Bronchial epithelial cell (primary cell): ENCODE measurements at regions not wholly inside any gene's neighbourhood (a gene's known extent, or its start where the extent isn't known, plus 50 kb on each side); places are given as distances from the start of the nearest gene placed in this dataset.

Experiments
- DNase-seq: peaks from one replicate; pipeline ENCODE4 v3.0.0-alpha.2; 2010; ENCODE audit warnings: low read depth
- FAIRE-seq: peaks from 2 replicates; lab custom pipeline; 2011; peaks lifted over from hg19 to GRCh38; lab: Jason Lieb, UNC
- H3K27me3 ChIP-seq: 2 replicates; pipeline ENCODE4 v1.5.1; 2011; ENCODE audit warnings: low read length; ENCODE audit not compliant: control insufficient read depth, insufficient read depth
- H3K36me3 ChIP-seq: 2 replicates; pipeline ENCODE4 v1.5.1; 2011; ENCODE audit warnings: low read length; ENCODE audit not compliant: control insufficient read depth, insufficient read depth
- H3K4me3 ChIP-seq: 2 replicates; pipeline ENCODE4 v1.5.1; 2011; ENCODE audit warnings: mild to moderate bottlenecking, low read depth, low read length, control low read depth
- TF ChIP-seq, protein P1 (sequence below): IDR thresholded peaks from 2 replicates; pipeline ENCODE4 v1.5.1; 2011; ENCODE audit warnings: mild to moderate bottlenecking, moderate library complexity, low read length, control low read depth, inconsistent platforms; ENCODE audit not compliant: insufficient read depth, severe bottlenecking

DNA sequence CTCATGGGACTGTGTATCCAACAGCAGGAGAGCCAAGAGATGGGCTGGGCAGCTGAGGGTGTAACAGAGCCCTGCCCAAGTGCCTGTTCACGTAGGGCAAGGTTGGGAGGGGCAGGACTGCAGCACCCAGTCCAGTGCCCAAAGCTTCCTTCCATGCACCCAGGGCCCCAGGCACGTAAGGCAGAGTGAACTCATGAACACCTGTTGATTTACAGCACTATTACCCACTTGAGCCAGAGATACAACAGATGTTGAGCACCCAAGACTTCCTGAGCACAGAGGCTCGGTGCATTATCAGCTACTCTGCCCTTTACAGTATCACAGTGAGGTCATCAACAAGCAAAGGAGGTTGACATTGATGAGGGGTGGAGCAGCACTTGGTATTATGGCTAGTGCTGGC lies 50.2 kb upstream of the FHL2 start:
- Histone ChIP-seq H3K36me3 (no peaks in the 10 kb centered on the region), H3K27me3 (no peaks in the 10 kb centered on the region), H3K4me3 (no peak overlapping the region)
- TF ChIP-seq, protein P1, sequence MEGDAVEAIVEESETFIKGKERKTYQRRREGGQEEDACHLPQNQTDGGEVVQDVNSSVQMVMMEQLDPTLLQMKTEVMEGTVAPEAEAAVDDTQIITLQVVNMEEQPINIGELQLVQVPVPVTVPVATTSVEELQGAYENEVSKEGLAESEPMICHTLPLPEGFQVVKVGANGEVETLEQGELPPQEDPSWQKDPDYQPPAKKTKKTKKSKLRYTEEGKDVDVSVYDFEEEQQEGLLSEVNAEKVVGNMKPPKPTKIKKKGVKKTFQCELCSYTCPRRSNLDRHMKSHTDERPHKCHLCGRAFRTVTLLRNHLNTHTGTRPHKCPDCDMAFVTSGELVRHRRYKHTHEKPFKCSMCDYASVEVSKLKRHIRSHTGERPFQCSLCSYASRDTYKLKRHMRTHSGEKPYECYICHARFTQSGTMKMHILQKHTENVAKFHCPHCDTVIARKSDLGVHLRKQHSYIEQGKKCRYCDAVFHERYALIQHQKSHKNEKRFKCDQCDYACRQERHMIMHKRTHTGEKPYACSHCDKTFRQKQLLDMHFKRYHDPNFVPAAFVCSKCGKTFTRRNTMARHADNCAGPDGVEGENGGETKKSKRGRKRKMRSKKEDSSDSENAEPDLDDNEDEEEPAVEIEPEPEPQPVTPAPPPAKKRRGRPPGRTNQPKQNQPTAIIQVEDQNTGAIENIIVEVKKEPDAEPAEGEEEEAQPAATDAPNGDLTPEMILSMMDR: no peak
- FAIRE-seq: peak; percentile 76
- peak; percentile 21 for DNase-seq
